Astrocyte (in vitro differentiated cells and primary cell): ENCODE measurements at regions not wholly inside any gene's neighbourhood (a gene's known extent, or its start where the extent isn't known, plus 50 kb on each side); places are given as distances from the start of the nearest gene placed in this dataset.
"Not testable (repeated sequence)": the region's sequence is repeated elsewhere in the genome, so short reads cannot be mapped to it uniquely, and the experiment has no call there.

Experiments
- EZH2 ChIP-seq: IDR thresholded peaks from 2 replicates; pipeline ENCODE4 v1.6.1; 2012; ENCODE audit warnings: mild to moderate bottlenecking, low read length, inconsistent platforms; ENCODE audit not compliant: insufficient read depth
- TF ChIP-seq, protein P1 (sequence below): IDR thresholded peaks from 2 replicates; pipeline ENCODE4 v1.5.1; 2011; ENCODE audit warnings: low read depth, mild to moderate bottlenecking, inconsistent platforms, low read length, moderate library complexity; ENCODE audit not compliant: insufficient read depth

DNA sequence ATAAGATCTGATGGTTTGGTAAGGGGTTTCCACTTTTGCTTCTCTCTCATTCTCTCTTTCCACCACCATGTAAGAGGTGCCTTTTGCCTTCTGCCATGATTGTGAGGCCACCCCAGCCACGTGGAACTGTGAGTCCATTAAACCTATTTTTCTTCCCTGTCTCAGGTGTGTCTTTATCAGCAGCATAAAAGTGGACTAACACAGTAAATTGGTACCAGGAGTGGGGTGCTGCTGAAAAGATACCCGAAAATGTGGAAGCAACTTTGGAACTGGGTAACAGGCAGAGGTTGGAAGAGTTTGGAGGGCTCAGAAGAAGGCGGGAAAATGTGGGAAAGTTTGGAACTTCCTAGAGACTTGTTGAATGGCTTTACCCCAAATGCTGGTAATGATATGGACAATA, 226.4 kb upstream of the MSX2 start:
- TF ChIP-seq, protein P1, sequence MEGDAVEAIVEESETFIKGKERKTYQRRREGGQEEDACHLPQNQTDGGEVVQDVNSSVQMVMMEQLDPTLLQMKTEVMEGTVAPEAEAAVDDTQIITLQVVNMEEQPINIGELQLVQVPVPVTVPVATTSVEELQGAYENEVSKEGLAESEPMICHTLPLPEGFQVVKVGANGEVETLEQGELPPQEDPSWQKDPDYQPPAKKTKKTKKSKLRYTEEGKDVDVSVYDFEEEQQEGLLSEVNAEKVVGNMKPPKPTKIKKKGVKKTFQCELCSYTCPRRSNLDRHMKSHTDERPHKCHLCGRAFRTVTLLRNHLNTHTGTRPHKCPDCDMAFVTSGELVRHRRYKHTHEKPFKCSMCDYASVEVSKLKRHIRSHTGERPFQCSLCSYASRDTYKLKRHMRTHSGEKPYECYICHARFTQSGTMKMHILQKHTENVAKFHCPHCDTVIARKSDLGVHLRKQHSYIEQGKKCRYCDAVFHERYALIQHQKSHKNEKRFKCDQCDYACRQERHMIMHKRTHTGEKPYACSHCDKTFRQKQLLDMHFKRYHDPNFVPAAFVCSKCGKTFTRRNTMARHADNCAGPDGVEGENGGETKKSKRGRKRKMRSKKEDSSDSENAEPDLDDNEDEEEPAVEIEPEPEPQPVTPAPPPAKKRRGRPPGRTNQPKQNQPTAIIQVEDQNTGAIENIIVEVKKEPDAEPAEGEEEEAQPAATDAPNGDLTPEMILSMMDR = not testable (repeated sequence)
- TF ChIP-seq EZH2 = not testable (repeated sequence)
